Iris pigment epithelial cell (primary cell): ENCODE measurements at regions not wholly inside any gene's neighbourhood (a gene's known extent, or its start where the extent isn't known, plus 50 kb on each side); places are given as distances from the start of the nearest gene placed in this dataset.
A peak's percentile ranks its signal among the peaks of the same experiment; 100 is the strongest.
"Not testable (repeated sequence)": the region's sequence is repeated elsewhere in the genome, so short reads cannot be mapped to it uniquely, and the experiment has no call there.

Experiments used
- DNase-seq: peaks from one replicate; pipeline ENCODE4 v3.0.0-alpha.2; 2011; ENCODE audit warnings: low read depth

- DNase-seq, result no peak
These were observed 51.5 kb downstream of the CRPPA start for GRCh38 chr7:16369855-16370254.

DNA sequence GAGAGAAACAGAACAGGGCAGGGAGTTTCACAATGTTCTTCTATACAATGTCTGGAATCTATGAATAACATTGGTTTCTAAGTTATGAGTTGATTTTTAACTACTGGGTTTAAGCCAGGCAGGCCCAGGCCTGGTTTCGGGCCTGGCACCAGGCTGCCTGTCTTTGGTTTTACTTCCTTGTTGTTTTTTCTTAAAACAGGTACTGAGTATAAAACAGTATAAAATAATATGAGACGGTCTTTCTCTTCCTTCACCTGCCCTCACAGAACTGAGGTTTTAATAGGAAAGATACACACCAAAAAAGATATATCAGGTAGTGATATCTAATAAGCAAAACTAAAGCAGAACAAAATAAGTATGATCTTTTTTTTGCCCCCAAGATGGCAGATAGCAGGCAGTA, 52.0 kb downstream of the CRPPA start:
- not testable (repeated sequence) for DNase-seq

DNA sequence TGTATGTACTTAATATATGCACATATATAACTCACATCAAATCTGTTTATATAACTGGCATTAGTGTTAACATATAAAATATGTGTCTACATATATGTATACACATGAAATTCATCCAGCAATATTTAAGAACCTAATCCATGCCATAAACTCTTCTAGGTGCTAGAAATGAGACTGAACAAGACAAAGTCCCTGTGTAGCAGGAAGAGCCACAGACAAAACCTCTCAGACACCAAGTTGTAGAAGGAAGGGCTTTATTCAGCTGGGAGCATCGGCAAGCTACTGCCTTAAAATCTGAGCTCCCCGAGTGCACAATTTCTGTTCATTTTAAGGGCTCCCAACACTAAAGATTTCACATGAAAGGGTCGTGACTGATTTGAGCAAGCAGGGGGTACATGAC, 52.5 kb downstream of the CRPPA start:
- no peak for DNase-seq

- DNase-seq, result no peak
These were observed 54.2 kb downstream of the CRPPA start for GRCh38 chr7:16367115-16367514.

GRCh38 chr7:16365952-16366351, 55.4 kb downstream of the CRPPA start:
- DNase-seq, result no peak

- no peak for DNase-seq
These were observed 56.2 kb downstream of the CRPPA start for GRCh38 chr7:16365177-16365576.

GRCh38 chr7:16359216-16359615, 62.1 kb downstream of the CRPPA start:
- no peak for DNase-seq

DNA sequence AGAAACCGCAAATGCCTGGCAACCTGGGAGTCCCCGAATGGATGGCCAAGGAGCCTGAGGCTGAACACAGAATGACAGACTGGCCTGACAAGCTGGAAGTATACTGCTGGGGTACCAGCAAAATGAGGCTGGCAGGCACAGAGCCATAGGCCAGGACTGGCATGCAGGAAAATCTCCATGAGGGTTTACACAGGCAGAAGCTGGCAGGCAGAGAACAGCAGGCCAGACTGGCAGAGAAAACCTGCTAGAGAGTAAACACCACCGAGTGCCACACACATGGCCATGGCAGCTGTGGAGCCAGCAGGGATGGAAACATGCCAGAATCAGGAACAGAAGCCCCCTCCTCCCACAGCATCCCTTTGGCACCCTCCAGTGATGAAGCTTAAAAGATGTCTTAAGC, 63.4 kb downstream of the CRPPA start:
- DNase-seq, result no peak

- DNase-seq, result no peak
These were observed 63.9 kb downstream of the CRPPA start for GRCh38 chr7:16357474-16357873.

DNA sequence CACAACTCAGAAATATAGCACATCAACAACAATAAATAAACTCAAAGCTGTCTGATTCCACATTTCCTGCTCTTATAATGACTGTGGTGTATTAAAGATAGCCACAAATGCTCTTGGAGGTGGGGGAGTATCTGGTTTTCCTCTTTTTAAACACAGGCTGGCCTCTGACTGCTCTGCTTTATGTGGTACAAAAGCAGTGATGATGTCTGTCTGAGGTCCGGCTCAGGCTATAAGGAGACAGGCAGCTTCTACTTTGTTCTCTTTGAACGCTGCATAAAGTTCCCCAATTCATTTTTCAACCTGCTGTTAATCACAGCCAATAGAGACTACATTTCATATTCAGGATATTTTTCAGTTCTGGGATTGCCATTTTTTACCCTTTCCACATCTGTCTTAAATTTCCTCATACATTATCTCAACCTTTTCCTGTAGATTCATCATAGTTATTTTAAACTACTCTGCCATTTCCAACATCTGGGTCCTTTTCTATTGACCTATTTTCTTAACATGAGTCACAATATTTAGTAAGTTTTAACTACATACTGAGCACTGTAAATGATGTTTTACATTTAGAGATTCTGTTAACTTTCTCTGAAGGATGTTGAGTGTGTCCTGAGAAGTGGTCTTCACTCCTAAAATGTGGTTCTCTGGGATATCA, 64.9 kb downstream of the CRPPA start:
- peak; percentile 12 for DNase-seq

GRCh38 chr7:16354573-16354972, 66.8 kb downstream of the CRPPA start:
- no peak for DNase-seq

DNA sequence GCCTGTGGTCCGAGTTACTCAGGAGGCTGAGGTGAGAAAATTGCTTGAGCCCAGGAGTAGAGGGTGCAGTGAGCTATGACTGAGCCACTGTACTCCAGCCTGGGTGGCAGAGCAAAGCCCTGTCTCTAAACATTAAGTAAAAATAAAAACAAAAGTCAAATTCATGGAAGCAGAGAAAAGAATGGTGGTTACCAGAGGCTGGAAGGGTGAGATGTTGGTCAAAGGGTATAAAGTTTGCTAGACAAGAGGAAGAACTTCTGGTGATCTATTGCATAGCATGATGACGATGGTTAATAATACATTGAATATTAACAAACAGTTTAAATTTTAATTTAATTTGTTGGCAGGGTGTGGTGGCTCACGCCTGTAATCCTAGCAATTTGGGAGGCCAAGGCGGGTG, 68.1 kb downstream of the CRPPA start:
- no peak for DNase-seq

GRCh38 chr7:16350634-16351033, 70.7 kb downstream of the CRPPA start:
- no peak for DNase-seq

GRCh38 chr7:16348251-16348650, 73.1 kb downstream of the CRPPA start:
- no peak for DNase-seq

- DNase-seq, result peak; percentile 24
These were observed 73.5 kb downstream of the CRPPA start for GRCh38 chr7:16347827-16348192.

- DNase-seq, result no peak
These were observed 74.1 kb downstream of the CRPPA start for GRCh38 chr7:16347066-16347826.

DNA sequence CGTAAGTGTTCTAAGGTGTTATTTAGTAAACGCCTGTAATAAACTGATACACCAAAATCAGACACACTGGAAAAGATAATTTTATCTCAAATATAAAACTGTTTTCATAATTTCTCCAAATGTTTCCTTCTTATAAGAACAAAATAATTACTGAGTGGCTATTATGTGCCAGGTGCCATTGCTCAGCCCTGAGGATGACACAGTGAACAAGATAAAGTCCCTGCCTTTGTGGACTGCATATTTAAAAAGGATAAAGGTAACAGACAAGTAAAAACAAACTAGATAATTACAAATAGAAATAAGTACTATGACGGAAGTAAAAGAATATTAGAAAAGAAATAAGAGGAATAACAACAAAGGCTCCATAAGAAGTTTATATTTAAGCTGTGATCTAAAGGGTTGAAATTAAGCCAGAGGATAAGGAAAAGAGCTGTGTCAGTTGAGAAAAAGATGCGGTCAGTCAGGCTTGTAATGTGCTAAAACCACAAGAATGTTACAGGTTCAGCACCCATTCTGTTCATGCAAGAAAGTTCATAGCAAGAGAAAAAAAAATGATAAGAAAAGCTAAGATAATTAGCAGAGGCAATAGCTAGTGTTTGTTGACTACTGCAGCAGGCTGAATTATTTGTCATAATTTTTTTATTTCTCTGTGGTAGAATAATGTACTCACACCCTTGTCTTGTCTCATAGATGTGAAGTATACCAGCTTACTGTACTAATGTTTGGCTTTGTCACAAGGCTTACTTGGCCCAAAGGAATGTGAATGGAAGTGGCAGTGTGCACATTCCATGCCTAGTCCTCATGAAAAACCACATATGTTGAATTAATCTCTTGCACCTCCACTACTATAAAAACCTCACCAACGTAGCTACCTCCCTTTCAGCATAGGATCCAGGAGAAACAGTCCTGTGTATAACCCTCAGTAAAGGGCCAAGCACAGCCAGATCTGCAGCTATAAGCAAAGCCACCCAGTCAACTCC, 75.1 kb downstream of the CRPPA start:
- DNase-seq, result peak; percentile 88

DNA sequence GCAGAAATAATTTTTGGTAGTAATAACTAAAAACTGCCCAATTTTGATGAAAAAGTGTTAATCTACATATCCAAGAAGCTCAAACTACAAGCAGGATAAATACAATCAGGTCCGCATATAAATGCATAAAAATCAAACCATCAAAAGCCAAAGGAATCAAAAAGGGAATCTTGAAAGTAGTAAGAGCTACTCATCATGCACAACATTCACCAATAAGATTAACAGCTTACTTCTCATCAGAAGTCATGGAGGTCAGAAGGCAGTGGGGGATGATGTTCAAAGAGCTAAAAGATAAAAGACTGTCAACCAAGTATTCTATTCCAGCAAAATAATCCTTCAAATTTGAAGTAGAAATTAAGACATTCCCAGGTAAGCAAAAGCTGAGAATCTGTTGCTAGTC, 76.4 kb downstream of the CRPPA start:
- no peak for DNase-seq

- DNase-seq, result no peak
These were observed 77.7 kb downstream of the CRPPA start for GRCh38 chr7:16343612-16344011.

DNA sequence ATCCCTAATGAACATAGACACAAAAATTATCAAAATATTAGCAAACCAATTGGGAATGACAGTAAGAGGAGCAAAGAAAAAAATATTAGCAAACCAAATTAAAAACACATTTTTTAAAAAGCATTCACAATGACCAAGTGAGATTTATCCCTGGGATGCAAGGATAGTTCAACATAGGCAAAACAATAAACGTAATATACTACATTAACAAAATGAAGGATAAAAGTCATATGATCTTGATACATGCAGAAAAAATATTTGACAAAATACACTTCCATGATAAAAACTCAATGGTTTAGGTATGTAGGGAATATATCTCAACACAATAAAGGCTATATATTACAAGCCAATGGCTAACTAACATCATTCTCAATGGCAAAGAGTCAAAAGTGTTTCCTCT, 83.3 kb downstream of the CRPPA start:
- no peak for DNase-seq

GRCh38 chr7:16326106-16326505, 95.2 kb downstream of the CRPPA start:
- DNase-seq, result no peak

GRCh38 chr7:16323313-16323712, 98.0 kb downstream of the CRPPA start:
- DNase-seq, result no peak
